ENCODE measurements at regions not wholly inside any gene's neighbourhood (a gene's known extent, or its start where the extent isn't known, plus 50 kb on each side); places are given as distances from the start of the nearest gene placed in this dataset.
"Not testable (repeated sequence)": the region's sequence is repeated elsewhere in the genome, so short reads cannot be mapped to it uniquely, and the experiment has no call there.

- DNase-seq (ENCODE audit: low read depth): no peak
- TF ChIP-seq, protein P1, sequence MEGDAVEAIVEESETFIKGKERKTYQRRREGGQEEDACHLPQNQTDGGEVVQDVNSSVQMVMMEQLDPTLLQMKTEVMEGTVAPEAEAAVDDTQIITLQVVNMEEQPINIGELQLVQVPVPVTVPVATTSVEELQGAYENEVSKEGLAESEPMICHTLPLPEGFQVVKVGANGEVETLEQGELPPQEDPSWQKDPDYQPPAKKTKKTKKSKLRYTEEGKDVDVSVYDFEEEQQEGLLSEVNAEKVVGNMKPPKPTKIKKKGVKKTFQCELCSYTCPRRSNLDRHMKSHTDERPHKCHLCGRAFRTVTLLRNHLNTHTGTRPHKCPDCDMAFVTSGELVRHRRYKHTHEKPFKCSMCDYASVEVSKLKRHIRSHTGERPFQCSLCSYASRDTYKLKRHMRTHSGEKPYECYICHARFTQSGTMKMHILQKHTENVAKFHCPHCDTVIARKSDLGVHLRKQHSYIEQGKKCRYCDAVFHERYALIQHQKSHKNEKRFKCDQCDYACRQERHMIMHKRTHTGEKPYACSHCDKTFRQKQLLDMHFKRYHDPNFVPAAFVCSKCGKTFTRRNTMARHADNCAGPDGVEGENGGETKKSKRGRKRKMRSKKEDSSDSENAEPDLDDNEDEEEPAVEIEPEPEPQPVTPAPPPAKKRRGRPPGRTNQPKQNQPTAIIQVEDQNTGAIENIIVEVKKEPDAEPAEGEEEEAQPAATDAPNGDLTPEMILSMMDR (IDR thresholded peaks at IDR 0.05; ENCODE audit: insufficient read depth, low read depth, low read length, missing control alignments): no peak
- H3K4me3 ChIP-seq (ENCODE audit: low read length): no peak overlapping the region
These were observed 416.0 kb downstream of the ICE1 start for GRCh38 chr5:5838493-5838892.

DNA sequence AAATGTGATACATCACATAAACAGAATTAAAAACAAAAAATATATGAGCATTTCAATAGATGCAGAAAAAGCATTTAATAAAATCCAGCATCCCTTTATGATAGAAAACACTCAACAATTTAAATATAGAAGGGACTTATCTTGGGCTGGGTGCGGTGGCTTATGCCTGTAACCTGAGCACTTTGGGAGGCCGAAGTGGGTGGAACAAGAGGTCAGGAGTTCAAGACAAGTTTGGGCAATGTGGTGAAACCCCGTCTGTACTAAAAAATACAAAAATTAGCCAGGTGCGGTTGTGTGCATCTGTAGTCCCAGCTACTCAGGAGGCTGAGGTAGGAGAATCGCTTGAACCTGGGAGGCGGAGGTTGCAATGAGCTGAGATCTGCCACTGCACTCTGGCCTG, 409.1 kb downstream of the ICE1 start:
- DNase-seq (ENCODE audit: low read depth); H3K4me3 ChIP-seq (ENCODE audit: low read length): not testable (repeated sequence)

- no peak for DNase-seq (ENCODE audit: low read depth)
- no peak overlapping the region for H3K4me3 ChIP-seq (ENCODE audit: low read length)
- TF ChIP-seq, protein P1 (IDR thresholded peaks at IDR 0.05; ENCODE audit: insufficient read depth, low read depth, low read length, missing control alignments): no peak
These were observed 406.1 kb downstream of the ICE1 start for GRCh38 chr5:5828619-5829018.

DNA sequence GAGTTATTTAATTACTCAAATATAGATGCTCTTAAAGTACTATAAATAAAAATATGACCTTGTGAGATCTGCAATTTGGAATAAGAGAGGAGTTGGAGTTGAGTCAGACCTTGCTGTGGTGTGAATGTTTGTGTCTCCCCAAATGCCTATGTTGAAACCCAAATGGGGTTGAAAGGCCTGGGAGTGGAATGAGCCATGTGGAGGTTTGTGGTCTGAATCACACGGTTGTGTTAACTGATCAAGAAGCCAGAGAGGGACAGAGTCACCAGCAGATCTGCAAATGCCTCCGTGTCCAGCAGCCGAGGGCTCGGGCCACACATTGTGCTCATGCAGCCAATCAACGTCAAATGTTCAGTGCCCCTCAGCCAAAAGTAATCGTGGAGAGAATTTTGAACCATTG, 404.4 kb downstream of the ICE1 start:
- TF ChIP-seq, protein P1 (IDR thresholded peaks at IDR 0.05; ENCODE audit: insufficient read depth, low read depth, low read length, missing control alignments): no peak
- no peak overlapping the region for H3K4me3 ChIP-seq (ENCODE audit: low read length)
- peak; percentile 4 for DNase-seq (ENCODE audit: low read depth)

GRCh38 chr5:5822729-5823257, 400.3 kb downstream of the ICE1 start:
- no peak for DNase-seq (ENCODE audit: low read depth)
- TF ChIP-seq, protein P1 (IDR thresholded peaks at IDR 0.05; ENCODE audit: insufficient read depth, low read depth, low read length, missing control alignments): no peak
- no peak overlapping the region for H3K4me3 ChIP-seq (ENCODE audit: low read length)

- H3K4me3 ChIP-seq (ENCODE audit: low read length): no peak overlapping the region
- TF ChIP-seq, protein P1 (IDR thresholded peaks at IDR 0.05; ENCODE audit: insufficient read depth, low read depth, low read length, missing control alignments): no peak
- no peak for DNase-seq (ENCODE audit: low read depth)
These were observed 394.5 kb downstream of the ICE1 start for GRCh38 chr5:5816960-5817359.

DNA sequence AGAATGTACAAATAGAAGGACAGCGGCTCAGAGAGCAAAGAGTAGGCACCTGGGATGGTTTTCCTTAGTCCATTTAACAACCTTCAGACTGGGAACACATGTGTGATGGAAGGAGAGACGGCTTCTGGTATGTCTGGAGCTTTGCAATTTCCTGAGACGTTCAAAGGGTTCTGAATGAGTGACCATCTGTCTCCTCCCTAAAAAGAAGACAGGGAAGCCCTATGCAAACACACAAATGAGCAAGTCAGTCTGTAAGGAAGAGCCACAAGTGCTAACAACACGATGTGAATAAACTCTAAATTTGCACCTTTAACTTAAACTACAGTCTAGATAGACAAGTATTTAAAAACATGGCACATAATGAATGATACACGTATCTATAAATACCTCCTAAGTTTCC, 391.0 kb downstream of the ICE1 start:
- no peak overlapping the region for H3K4me3 ChIP-seq (ENCODE audit: low read length)
- no peak for DNase-seq (ENCODE audit: low read depth)

More for the DNA sequence above, 391.0 kb downstream of the ICE1 start:
- TF ChIP-seq, protein P1 (IDR thresholded peaks at IDR 0.05; ENCODE audit: insufficient read depth, low read depth, low read length, missing control alignments): no peak
